ENCODE measurements at regions not wholly inside any gene's neighbourhood (a gene's known extent, or its start where the extent isn't known, plus 50 kb on each side); places are given as distances from the start of the nearest gene placed in this dataset.

DNA sequence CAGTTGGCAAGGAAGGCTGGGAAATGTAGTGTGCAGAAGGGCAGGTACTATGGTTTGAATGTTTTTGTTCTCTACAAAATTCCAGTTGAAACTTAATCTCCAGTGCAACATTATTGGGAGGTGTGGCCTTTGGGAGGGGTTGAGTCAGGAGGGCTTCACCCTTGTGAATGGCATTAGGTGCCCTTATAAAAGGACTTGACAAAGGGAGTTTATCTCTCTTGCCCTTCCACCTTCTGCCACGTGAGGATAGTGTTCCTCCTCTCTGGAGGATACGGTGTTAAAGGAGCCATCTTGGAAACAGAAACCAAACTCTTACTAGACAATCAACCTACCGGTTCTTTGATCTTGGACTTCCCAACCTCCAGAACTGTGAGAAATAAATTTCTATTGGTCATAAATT lies 82.2 kb upstream of the LRFN2 start:
- TF ChIP-seq, protein P1, sequence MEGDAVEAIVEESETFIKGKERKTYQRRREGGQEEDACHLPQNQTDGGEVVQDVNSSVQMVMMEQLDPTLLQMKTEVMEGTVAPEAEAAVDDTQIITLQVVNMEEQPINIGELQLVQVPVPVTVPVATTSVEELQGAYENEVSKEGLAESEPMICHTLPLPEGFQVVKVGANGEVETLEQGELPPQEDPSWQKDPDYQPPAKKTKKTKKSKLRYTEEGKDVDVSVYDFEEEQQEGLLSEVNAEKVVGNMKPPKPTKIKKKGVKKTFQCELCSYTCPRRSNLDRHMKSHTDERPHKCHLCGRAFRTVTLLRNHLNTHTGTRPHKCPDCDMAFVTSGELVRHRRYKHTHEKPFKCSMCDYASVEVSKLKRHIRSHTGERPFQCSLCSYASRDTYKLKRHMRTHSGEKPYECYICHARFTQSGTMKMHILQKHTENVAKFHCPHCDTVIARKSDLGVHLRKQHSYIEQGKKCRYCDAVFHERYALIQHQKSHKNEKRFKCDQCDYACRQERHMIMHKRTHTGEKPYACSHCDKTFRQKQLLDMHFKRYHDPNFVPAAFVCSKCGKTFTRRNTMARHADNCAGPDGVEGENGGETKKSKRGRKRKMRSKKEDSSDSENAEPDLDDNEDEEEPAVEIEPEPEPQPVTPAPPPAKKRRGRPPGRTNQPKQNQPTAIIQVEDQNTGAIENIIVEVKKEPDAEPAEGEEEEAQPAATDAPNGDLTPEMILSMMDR (IDR thresholded peaks at IDR 0.05; ENCODE audit: low read depth, low read length, poor library complexity, severe bottlenecking): no peak
- TF ChIP-seq EZH2phosphoT487 (IDR thresholded peaks at IDR 0.05; ENCODE audit: borderline replicate concordance, low read length): no peak

Measured in DOHH2 (cell line).